PC-3 (cell line): ENCODE measurements at regions not wholly inside any gene's neighbourhood (a gene's known extent, or its start where the extent isn't known, plus 50 kb on each side); places are given as distances from the start of the nearest gene placed in this dataset.
A peak's percentile ranks its signal among the peaks of the same experiment; 100 is the strongest.

Experiments used
- ATAC-seq: fragments of 200-7000 bp; cut with Tn5 transposase; 2 replicates; pipeline ENCODE4 v1.9.1; 2020; ENCODE audit warnings: mild to moderate bottlenecking, moderate library complexity
- BruUV-seq: library from RNA; stranded (reverse); fragments of 400-500 nt; replicated peaks from 2 replicates; lab custom pipeline; 2021; lab: Mats Ljungman, UMichigan
- CTCF ChIA-PET: fragments of 300-600 bp; sonication (Branson Sonifier 250); formaldehyde crosslinking; loops from one replicate; lab custom pipeline; 2022; ENCODE audit warnings: antibody characterized with exemption; lab: Charles Lee
- POLR2A ChIA-PET: fragments of 300-600 bp; sonication (Branson Sonifier 250); formaldehyde crosslinking; loops from one replicate; lab custom pipeline; 2022; ENCODE audit warnings: antibody characterized with exemption; ENCODE audit not compliant: unreplicated experiment; lab: Charles Lee
- DNase-seq: peaks from one replicate; pipeline ENCODE4 v3.0.0-alpha.2; 2015
- H2AFZ ChIP-seq: fragments of 300-600 bp; sonication (generic); 2 replicates; pipeline ENCODE4 v1.6.0; 2016; ENCODE audit warnings: antibody characterized with exemption, low read length
- H3F3A ChIP-seq: fragments of 300-600 bp; sonication (generic); one replicate; pipeline ENCODE4 v1.6.0; 2017; ENCODE audit warnings: antibody characterized with exemption, low read length, control low read depth, mild to moderate bottlenecking; ENCODE audit not compliant: unreplicated experiment
- H3K27ac ChIP-seq: fragments of 300-600 bp; sonication (generic); 2 replicates; pipeline ENCODE4 v1.5.1; 2016; ENCODE audit warnings: mild to moderate bottlenecking, low read length
- H3K27me3 ChIP-seq: fragments of 300-600 bp; sonication (generic); 2 replicates; pipeline ENCODE4 v1.6.1; 2016; ENCODE audit warnings: low read length, mixed read lengths
- H3K36me3 ChIP-seq: fragments of 300-600 bp; sonication (generic); 2 replicates; pipeline ENCODE4 v1.6.1; 2016; ENCODE audit warnings: low read depth, mixed run types, low read length, mixed read lengths
- H3K4me1 ChIP-seq: fragments of 300-600 bp; sonication (generic); 2 replicates; pipeline ENCODE4 v1.5.1; 2016; ENCODE audit warnings: low read length; ENCODE audit not compliant: insufficient read depth
- H3K4me2 ChIP-seq: fragments of 300-600 bp; sonication (generic); 2 replicates; pipeline ENCODE4 v1.6.0; 2016; ENCODE audit warnings: low read length
- H3K4me3 ChIP-seq: fragments of 300-600 bp; sonication (generic); 2 replicates; pipeline ENCODE4 v1.5.1; 2016; ENCODE audit warnings: mild to moderate bottlenecking, low read length, mixed read lengths
- H3K79me2 ChIP-seq: fragments of 300-600 bp; sonication (generic); 2 replicates; pipeline ENCODE4 v1.6.1; 2017; ENCODE audit warnings: low read length, mixed read lengths
- H3K9ac ChIP-seq: fragments of 300-600 bp; sonication (generic); 2 replicates; pipeline ENCODE4 v1.6.0; 2016; ENCODE audit warnings: mild to moderate bottlenecking, low read length
- H3K9me2 ChIP-seq: fragments of 300-600 bp; sonication (generic); replicated peaks from 2 replicates; pipeline ENCODE4 v1.6.1; 2016; ENCODE audit warnings: mixed run types, low read length, mixed read lengths
- H3K9me3 ChIP-seq: fragments of 300-600 bp; sonication (generic); 2 replicates; pipeline ENCODE4 v1.6.1; 2016; ENCODE audit warnings: low read length, mixed read lengths
- H4K20me1 ChIP-seq: fragments of 300-600 bp; sonication (generic); 2 replicates; pipeline ENCODE4 v1.6.1; 2016; ENCODE audit warnings: low read length, mixed read lengths
- EZH2 ChIP-seq: fragments of 300-600 bp; sonication (generic); IDR thresholded peaks from one replicate; pipeline ENCODE4 v1.6.1; 2017; ENCODE audit warnings: antibody characterized with exemption, mild to moderate bottlenecking, low read length; ENCODE audit not compliant: unreplicated experiment
- EZH2phosphoT487 ChIP-seq: fragments of 300-600 bp; sonication (generic); IDR thresholded peaks from 2 replicates; pipeline ENCODE4 v1.6.1; 2018; ENCODE audit warnings: mild to moderate bottlenecking, antibody characterized with exemption, low read length, borderline replicate concordance
- intact Hi-C: fragments of 100-400 bp; cut with micrococcal nuclease; formaldehyde crosslinking; loops from 2 replicates; pipeline ENCODE4 v1.9.0; 2023
- TF ChIP-seq, protein P1 (sequence below): fragments of 300-600 bp; sonication (generic); conservative IDR thresholded peaks from 2 replicates; pipeline ENCODE4 v1.5.1; 2017; ENCODE audit warnings: antibody characterized with exemption, low read depth, mild to moderate bottlenecking, low read length

- TF ChIP-seq EZH2phosphoT487 (no peak), EZH2 (no peak)
- TF ChIP-seq, protein P1, sequence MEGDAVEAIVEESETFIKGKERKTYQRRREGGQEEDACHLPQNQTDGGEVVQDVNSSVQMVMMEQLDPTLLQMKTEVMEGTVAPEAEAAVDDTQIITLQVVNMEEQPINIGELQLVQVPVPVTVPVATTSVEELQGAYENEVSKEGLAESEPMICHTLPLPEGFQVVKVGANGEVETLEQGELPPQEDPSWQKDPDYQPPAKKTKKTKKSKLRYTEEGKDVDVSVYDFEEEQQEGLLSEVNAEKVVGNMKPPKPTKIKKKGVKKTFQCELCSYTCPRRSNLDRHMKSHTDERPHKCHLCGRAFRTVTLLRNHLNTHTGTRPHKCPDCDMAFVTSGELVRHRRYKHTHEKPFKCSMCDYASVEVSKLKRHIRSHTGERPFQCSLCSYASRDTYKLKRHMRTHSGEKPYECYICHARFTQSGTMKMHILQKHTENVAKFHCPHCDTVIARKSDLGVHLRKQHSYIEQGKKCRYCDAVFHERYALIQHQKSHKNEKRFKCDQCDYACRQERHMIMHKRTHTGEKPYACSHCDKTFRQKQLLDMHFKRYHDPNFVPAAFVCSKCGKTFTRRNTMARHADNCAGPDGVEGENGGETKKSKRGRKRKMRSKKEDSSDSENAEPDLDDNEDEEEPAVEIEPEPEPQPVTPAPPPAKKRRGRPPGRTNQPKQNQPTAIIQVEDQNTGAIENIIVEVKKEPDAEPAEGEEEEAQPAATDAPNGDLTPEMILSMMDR, result no peak
- ChIA-PET CTCF (no interaction called here), POLR2A (no interaction called here)
- peak; percentile 35 for DNase-seq
- Histone ChIP-seq H3K9ac (no peak overlapping the region), H3K9me3 (no peaks in the 10 kb centered on the region), H3K36me3 (no peaks in the 10 kb centered on the region), H3K4me1 (no peaks in the 10 kb centered on the region), H2AFZ (no peak overlapping the region), H3K79me2 (no peaks in the 10 kb centered on the region), H3K9me2 (no peaks in the 10 kb centered on the region), H4K20me1 (no peaks in the 10 kb centered on the region), H3K4me3 (no peak overlapping the region), H3F3A (no peaks in the 10 kb centered on the region), H3K27ac (no peak overlapping the region), H3K4me2 (no peak overlapping the region), H3K27me3 (peaks cover 4% of the 10 kb centered on the region; the same call in 1 of the 2 replicates)
- no TSS peak for BruUV-seq
- ATAC-seq, result no peak
- intact Hi-C loops, result no loop called here
These were observed 72.6 kb upstream of the CNEP1R1 start for GRCh38 chr16:49952386-49952785.

- Histone ChIP-seq H3F3A (no peaks in the 10 kb centered on the region), H3K9me2 (no peaks in the 10 kb centered on the region), H2AFZ (no peak overlapping the region), H3K27me3 (peaks cover 4% of the 10 kb centered on the region; the same call in 1 of the 2 replicates), H3K4me3 (no peak overlapping the region), H3K4me2 (no peak overlapping the region), H4K20me1 (no peaks in the 10 kb centered on the region), H3K79me2 (no peaks in the 10 kb centered on the region), H3K27ac (no peak overlapping the region), H3K36me3 (no peaks in the 10 kb centered on the region), H3K9me3 (no peaks in the 10 kb centered on the region), H3K4me1 (no peaks in the 10 kb centered on the region), H3K9ac (no peak overlapping the region)
- intact Hi-C loops, result no loop called here
- no peak for ATAC-seq
- DNase-seq, result no peak
- TF ChIP-seq, protein P1, result no peak
- no peak for TF ChIP-seq EZH2
- TF ChIP-seq EZH2phosphoT487, result no peak
- ChIA-PET CTCF (no interaction called here), POLR2A (no interaction called here)
- BruUV-seq, result no TSS peak
These were observed 71.9 kb upstream of the CNEP1R1 start for GRCh38 chr16:49953090-49953489.

DNA sequence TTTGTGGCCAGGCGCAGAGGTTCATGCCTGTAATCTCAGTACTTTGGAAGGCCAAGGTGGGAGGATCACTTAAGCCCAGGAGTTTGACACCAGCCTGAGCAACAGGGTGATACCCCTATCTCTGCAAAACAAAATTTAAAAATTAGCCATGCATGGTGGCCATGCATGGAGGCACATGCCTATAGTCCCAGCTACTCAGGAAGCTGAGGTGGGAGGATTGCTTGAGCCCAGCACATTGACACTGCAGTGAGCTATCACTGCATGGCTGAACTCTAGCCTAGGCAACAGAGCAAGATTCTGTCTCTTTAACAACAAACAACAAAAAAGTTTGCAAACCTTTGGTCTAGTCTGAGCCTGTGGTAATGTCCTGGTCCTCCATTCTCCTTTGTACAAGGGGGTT lies 69.2 kb upstream of the CNEP1R1 start:
- no peak overlapping the region for H2AFZ ChIP-seq
- H3K27me3 ChIP-seq, result peaks cover 6% of the 10 kb centered on the region; the same call in 1 of the 2 replicates
- no peak for ATAC-seq
- no peaks in the 10 kb centered on the region for H3K36me3 ChIP-seq
- intact Hi-C loops, result no loop called here
- no peak for TF ChIP-seq EZH2
- H3K9me3 ChIP-seq, result no peaks in the 10 kb centered on the region
- no peaks in the 10 kb centered on the region for H3K79me2 ChIP-seq
- H4K20me1 ChIP-seq, result no peaks in the 10 kb centered on the region
- no peaks in the 10 kb centered on the region for H3K4me1 ChIP-seq
- no peak overlapping the region for H3K27ac ChIP-seq
- no peak overlapping the region for H3K4me2 ChIP-seq
- no peaks in the 10 kb centered on the region for H3F3A ChIP-seq
- no peak overlapping the region for H3K9ac ChIP-seq
- BruUV-seq, result no TSS peak
- ChIA-PET POLR2A (no interaction called here), CTCF (no interaction called here)
- DNase-seq, result no peak
- no peaks in the 10 kb centered on the region for H3K9me2 ChIP-seq
- no peak overlapping the region for H3K4me3 ChIP-seq
